ENCODE measurements at regions not wholly inside any gene's neighbourhood (a gene's known extent, or its start where the extent isn't known, plus 50 kb on each side); places are given as distances from the start of the nearest gene placed in this dataset.

- H3K4ac ChIP-seq (ENCODE audit: low read depth, low read length): no peak overlapping the region
- CTCF ChIA-PET: no interaction called here
- H3K9me1 ChIP-seq (ENCODE audit: insufficient read depth, low read length): no peaks in the 10 kb centered on the region
- H3K4me1 ChIP-seq (ENCODE audit: control insufficient read depth, insufficient read depth, low read length): no peaks in the 10 kb centered on the region
- no peak for TF ChIP-seq RCOR1 (IDR thresholded peaks at IDR 0.05; ENCODE audit: insufficient replicate concordance, low read length)
- no peak for TF ChIP-seq MAZ (IDR thresholded peaks at IDR 0.05; ENCODE audit: borderline replicate concordance, low read depth, low read length)
- no peak for TF ChIP-seq RAD21 (IDR thresholded peaks at IDR 0.05; ENCODE audit: low read length)
- no peak for TF ChIP-seq SMC3 (IDR thresholded peaks at IDR 0.05; ENCODE audit: low read depth, low read length)
- no peak for TF ChIP-seq BHLHE40 (IDR thresholded peaks at IDR 0.05; ENCODE audit: low read depth, low read length)
- in situ Hi-C loops (cut with MboI; ENCODE audit: low sequenced_read_pairs) (no loop called here), dilution Hi-C loops (cut with HindIII; ENCODE audit: low sequenced_read_pairs, unreplicated experiment) (no loop called here), intact Hi-C loops (cut with micrococcal nuclease) (no loop called here)
- no peak overlapping the region for H2AFZ ChIP-seq (replicated peaks; ENCODE audit: low read length, poor library complexity)
- BruUV-seq (replicated peaks): no TSS peak
- no peaks in the 10 kb centered on the region for H3K79me1 ChIP-seq (ENCODE audit: low read depth in 1 of 2, low read length in 2 of 2)
- no peak for ATAC-seq (ENCODE audit: low read depth)
- H3K23ac ChIP-seq (ENCODE audit: low read depth, low read length): no peak overlapping the region
- no peak overlapping the region for H2BK20ac ChIP-seq (ENCODE audit: low read depth, low read length)
- POLR2A ChIA-PET (ENCODE audit: unreplicated experiment): no interaction called here
- H3K36me3 ChIP-seq (ENCODE audit: control insufficient read depth, insufficient read depth, low read length): no peaks in the 10 kb centered on the region
- H3K18ac ChIP-seq (ENCODE audit: low read depth, low read length): no peak overlapping the region
- H2BK15ac ChIP-seq (ENCODE audit: low read depth, low read length): no peak overlapping the region
- no peak overlapping the region for H2AK9ac ChIP-seq (replicated peaks; ENCODE audit: low read depth, low read length, poor library complexity)
- no peak overlapping the region for H3K56ac ChIP-seq (ENCODE audit: extremely low read depth, insufficient read depth, low read length)
- H4K8ac ChIP-seq (ENCODE audit: low read depth in 2 of 2, low read length in 2 of 2): no peak overlapping the region
- no peaks in the 10 kb centered on the region for H3K9me3 ChIP-seq (ENCODE audit: control insufficient read depth, insufficient read depth, low read length)
- H2BK5ac ChIP-seq (ENCODE audit: low read depth, low read length, poor library complexity, severe bottlenecking): no peak overlapping the region
- H3K14ac ChIP-seq (replicated peaks; ENCODE audit: low read depth, low read length): no peak overlapping the region
- no peak overlapping the region for H2AK5ac ChIP-seq (ENCODE audit: low read depth, low read length)
- no peak overlapping the region for H4K91ac ChIP-seq (ENCODE audit: insufficient read depth, low read depth, low read length)
- H2BK120ac ChIP-seq (ENCODE audit: low read depth, low read length): no peak overlapping the region
- no peak overlapping the region for H3K4me3 ChIP-seq (ENCODE audit: insufficient read depth, low read depth, low read length)
- no peak overlapping the region for H3K4me2 ChIP-seq (ENCODE audit: low read depth, low read length)
- no peaks in the 10 kb centered on the region; the same call in 1 of the 2 replicates for H3K27me3 ChIP-seq (ENCODE audit: control insufficient read depth, insufficient read depth, low read length)
- DNase-seq: no peak
- H4K20me1 ChIP-seq (ENCODE audit: insufficient read depth, low read length): no peaks in the 10 kb centered on the region
- no peak overlapping the region for H4K5ac ChIP-seq (ENCODE audit: low read depth, low read length)
- H3K9ac ChIP-seq (ENCODE audit: low read depth, low read length): no peak overlapping the region
- H3K27ac ChIP-seq (ENCODE audit: insufficient read depth, low read length): no peak overlapping the region
- WGBS, 2 experiments (ENCODE audit: extremely low coverage in 2 of 2, insufficient read length in 1 of 2): no CpG with 5 or more reads among the region's 4 CpGs
Observed at GRCh38 chr7:26583094-26583648, 281.2 kb downstream of the SKAP2 start.
